BLaER1 treated with 17β-estradiol and CSF1 and Interleukin-3, amounts not matched to agents 10 nM and 100 nM (cell line): ENCODE measurements at regions not wholly inside any gene's neighbourhood (a gene's known extent, or its start where the extent isn't known, plus 50 kb on each side); places are given as distances from the start of the nearest gene placed in this dataset.

Experiments
- H3K27ac ChIP-seq, 11 experiments: shearing (Covaris generic); formaldehyde crosslinking; 2 replicates each; pipeline ENCODE4 v1.8.1; 2022
- H3K27me3 ChIP-seq, 11 experiments: shearing (Covaris generic); formaldehyde crosslinking; 2 replicates each; pipeline ENCODE4 v1.8.1; 2022
- H3K36me3 ChIP-seq, 11 experiments: shearing (Covaris generic); formaldehyde crosslinking; 2 replicates each; pipeline ENCODE4 v1.8.1; 2022
- H3K4me1 ChIP-seq, 10 experiments: shearing (Covaris generic); formaldehyde crosslinking; 2 replicates each; pipeline ENCODE4 v1.8.1; 2022
- H3K4me2 ChIP-seq, 11 experiments: shearing (Covaris generic); formaldehyde crosslinking; 2 replicates each; pipeline ENCODE4 v1.8.1; 2022
- H3K4me3 ChIP-seq, 10 experiments: shearing (Covaris generic); formaldehyde crosslinking; 2 replicates each; pipeline ENCODE4 v1.8.1; 2022
- H3K9ac ChIP-seq, 11 experiments: shearing (Covaris generic); formaldehyde crosslinking; 2 replicates each; pipeline ENCODE4 v1.8.1; 2022
- H3K9me3 ChIP-seq, 11 experiments: shearing (Covaris generic); formaldehyde crosslinking; replicated peaks in 1 of 11; 2 replicates each; pipeline ENCODE4 v1.8.1; 2022
- H4K20me1 ChIP-seq, 11 experiments: shearing (Covaris generic); formaldehyde crosslinking; 2 replicates each; pipeline ENCODE4 v1.8.1; 2022
- Cebpa-rat ChIP-seq, 11 experiments: shearing (Covaris generic); IDR thresholded peaks; 2 replicates each; pipeline ENCODE4 v1.8.1; 2022

- Histone ChIP-seq H3K4me3 (no peak overlapping the region), H3K9me3 (no peaks in the 10 kb centered on the region), H3K9ac (no peak overlapping the region), H3K36me3 (no peaks in the 10 kb centered on the region), H3K4me1 (no peaks in the 10 kb centered on the region), H3K27me3 (no peaks in the 10 kb centered on the region), H3K27ac (no peak overlapping the region), H3K4me2 (no peak overlapping the region), H4K20me1 (no peaks in the 10 kb centered on the region)
- TF ChIP-seq Cebpa-rat (IDR thresholded peaks at IDR 0.05): no peak
Observed at GRCh38 chr4:23369331-23369730, 520.5 kb downstream of the PPARGC1A start.

DNA sequence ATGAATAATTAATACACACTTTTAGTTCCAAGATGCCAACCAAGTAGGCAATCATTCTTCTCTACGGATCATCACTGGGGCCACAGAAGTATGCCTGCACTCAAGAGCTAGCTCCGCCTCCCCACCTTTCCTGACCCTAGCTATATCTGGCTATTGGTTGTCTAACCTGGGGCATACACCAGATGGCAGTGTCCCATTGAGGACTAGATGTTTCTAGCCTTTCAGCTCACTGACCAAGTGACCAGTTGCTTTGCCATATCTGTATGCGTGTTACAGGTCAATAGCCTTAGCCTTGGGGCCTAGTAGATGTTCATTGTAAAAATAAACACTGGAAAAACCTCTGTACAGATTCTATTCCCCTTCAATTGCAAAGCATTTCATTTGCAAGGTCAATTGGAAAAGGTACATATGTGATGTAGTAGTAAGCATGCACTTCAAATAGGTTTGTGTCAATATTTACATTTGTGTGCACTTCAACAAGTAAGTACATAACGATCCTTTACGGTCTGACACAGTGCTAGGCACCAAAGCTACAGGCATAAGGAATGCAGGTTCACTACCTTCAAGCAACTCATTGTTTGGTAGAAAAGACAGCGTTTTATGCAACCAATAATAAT is 521.7 kb downstream of the PPARGC1A start:
- Histone ChIP-seq H3K4me2 (no peak overlapping the region), H3K9me3 (no peaks in the 10 kb centered on the region), H3K27ac (no peak overlapping the region), H3K4me1 (no peaks in the 10 kb centered on the region), H3K27me3 (no peaks in the 10 kb centered on the region), H3K9ac (no peak overlapping the region), H3K4me3 (no peak overlapping the region), H4K20me1 (no peaks in the 10 kb centered on the region), H3K36me3 (no peaks in the 10 kb centered on the region)
- TF ChIP-seq Cebpa-rat (IDR thresholded peaks at IDR 0.05): no peak

- Histone ChIP-seq H3K9me3 (no peaks in the 10 kb centered on the region; a peak in 1 of 22 replicates), H3K9ac (no peak overlapping the region), H4K20me1 (no peaks in the 10 kb centered on the region), H3K27me3 (no peaks in the 10 kb centered on the region), H3K4me2 (no peak overlapping the region), H3K36me3 (no peaks in the 10 kb centered on the region), H3K4me1 (no peaks in the 10 kb centered on the region), H3K4me3 (no peak overlapping the region), H3K27ac (no peak overlapping the region)
- TF ChIP-seq Cebpa-rat (IDR thresholded peaks at IDR 0.05): no peak
Observed at GRCh38 chr4:23366557-23366906, 523.3 kb downstream of the PPARGC1A start.

- H4K20me1 ChIP-seq: no peaks in the 10 kb centered on the region
- H3K4me3 ChIP-seq: no peak overlapping the region
- no peak overlapping the region for H3K4me2 ChIP-seq
- H3K9me3 ChIP-seq: peaks cover 0 to 4% (median 1%) of the 10 kb centered on the region in 11 experiments; a peak in 3 of 22 replicates
- H3K27ac ChIP-seq: no peak overlapping the region
- H3K9ac ChIP-seq: no peak overlapping the region
- no peak for TF ChIP-seq Cebpa-rat (IDR thresholded peaks at IDR 0.05)
- no peaks in the 10 kb centered on the region for H3K27me3 ChIP-seq
- no peaks in the 10 kb centered on the region for H3K36me3 ChIP-seq
- no peaks in the 10 kb centered on the region for H3K4me1 ChIP-seq
Observed at GRCh38 chr4:23365871-23366556, 523.8 kb downstream of the PPARGC1A start.

DNA sequence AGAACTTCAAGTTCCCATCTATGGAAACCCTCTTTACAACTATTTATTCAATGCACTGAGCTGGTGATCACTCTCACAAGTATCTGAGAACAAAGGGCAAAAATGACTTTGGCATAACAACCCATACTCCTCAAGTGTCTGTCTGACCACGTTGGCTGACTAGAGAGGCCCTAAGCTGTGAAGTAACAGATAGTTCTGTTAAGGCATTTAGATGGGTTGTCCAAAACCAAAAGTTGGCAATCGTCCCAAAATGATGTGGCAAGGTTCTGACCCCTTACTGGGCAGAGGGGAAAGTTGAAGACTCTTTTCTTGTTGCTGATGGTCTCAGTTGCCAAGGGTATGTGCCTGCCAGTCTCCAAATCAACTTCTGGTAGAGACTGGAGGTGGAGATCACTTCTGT is 524.8 kb downstream of the PPARGC1A start:
- H3K9me3 ChIP-seq: peaks cover 0 to 14% (median 7%) of the 10 kb centered on the region in 11 experiments; a peak in 8 of 22 replicates
- no peak overlapping the region for H3K9ac ChIP-seq
- no peaks in the 10 kb centered on the region for H4K20me1 ChIP-seq
- no peaks in the 10 kb centered on the region for H3K27me3 ChIP-seq
- TF ChIP-seq Cebpa-rat (IDR thresholded peaks at IDR 0.05): no peak
- H3K4me3 ChIP-seq: no peak overlapping the region
- no peak overlapping the region for H3K27ac ChIP-seq
- no peak overlapping the region for H3K4me2 ChIP-seq
- H3K4me1 ChIP-seq: no peaks in the 10 kb centered on the region
- H3K36me3 ChIP-seq: no peaks in the 10 kb centered on the region

- Histone ChIP-seq H3K4me1 (no peaks in the 10 kb centered on the region), H3K27ac (no peak overlapping the region), H3K9me3 (peaks cover 0 to 15% (median 8%) of the 10 kb centered on the region in 11 experiments; a peak in 8 of 22 replicates), H3K4me2 (no peak overlapping the region), H3K36me3 (no peaks in the 10 kb centered on the region), H3K4me3 (no peak overlapping the region), H3K9ac (no peak overlapping the region), H4K20me1 (no peaks in the 10 kb centered on the region), H3K27me3 (no peaks in the 10 kb centered on the region)
- TF ChIP-seq Cebpa-rat (IDR thresholded peaks at IDR 0.05): no peak
Observed at GRCh38 chr4:23364167-23364566, 525.7 kb downstream of the PPARGC1A start.

GRCh38 chr4:23361453-23361852 is 528.4 kb downstream of the PPARGC1A start:
- Histone ChIP-seq H3K4me3 (no peak overlapping the region), H3K4me2 (no peak overlapping the region), H3K9me3 (peaks cover 0 to 15% (median 8%) of the 10 kb centered on the region in 11 experiments; a peak in 8 of 22 replicates), H3K9ac (no peak overlapping the region), H3K4me1 (no peaks in the 10 kb centered on the region), H3K27me3 (no peaks in the 10 kb centered on the region), H3K36me3 (no peaks in the 10 kb centered on the region), H4K20me1 (no peaks in the 10 kb centered on the region), H3K27ac (no peak overlapping the region)
- TF ChIP-seq Cebpa-rat (IDR thresholded peaks at IDR 0.05): no peak

DNA sequence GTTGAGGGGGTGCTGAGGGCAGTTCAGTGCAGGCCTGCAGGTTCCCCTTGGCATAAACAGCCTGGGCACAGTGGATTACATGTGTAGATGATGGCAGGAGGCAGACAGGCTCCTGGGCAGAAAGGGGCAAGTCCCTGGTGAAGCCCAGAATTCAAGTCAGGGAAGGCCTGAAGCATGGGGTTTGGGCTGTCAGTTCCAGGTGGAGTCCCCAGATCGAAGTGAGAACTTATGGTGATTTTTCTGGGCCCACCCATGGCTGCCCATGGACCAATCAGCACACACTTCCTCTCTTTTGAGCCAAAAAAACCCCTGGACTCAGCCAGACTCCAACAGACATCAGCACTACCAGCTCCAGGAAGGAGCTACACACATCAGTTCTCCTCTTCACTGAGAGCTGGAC is 529.1 kb downstream of the PPARGC1A start:
- Histone ChIP-seq H3K27ac (no peak overlapping the region), H3K4me3 (no peak overlapping the region), H4K20me1 (no peaks in the 10 kb centered on the region), H3K27me3 (no peaks in the 10 kb centered on the region), H3K9me3 (peaks cover 0 to 15% (median 8%) of the 10 kb centered on the region in 11 experiments; a peak in 8 of 22 replicates), H3K9ac (no peak overlapping the region), H3K36me3 (no peaks in the 10 kb centered on the region), H3K4me1 (no peaks in the 10 kb centered on the region), H3K4me2 (no peak overlapping the region)
- TF ChIP-seq Cebpa-rat (IDR thresholded peaks at IDR 0.05): no peak

- H3K4me2 ChIP-seq: no peak overlapping the region
- no peak overlapping the region for H3K4me3 ChIP-seq
- H3K27me3 ChIP-seq: no peaks in the 10 kb centered on the region
- H3K9ac ChIP-seq: no peak overlapping the region
- no peak for TF ChIP-seq Cebpa-rat (IDR thresholded peaks at IDR 0.05)
- peaks cover 0 to 3% (median 2%) of the 10 kb centered on the region in 11 experiments; a peak in 8 of 22 replicates for H3K9me3 ChIP-seq
- H4K20me1 ChIP-seq: no peaks in the 10 kb centered on the region
- no peak overlapping the region for H3K27ac ChIP-seq
- H3K36me3 ChIP-seq: no peaks in the 10 kb centered on the region
- H3K4me1 ChIP-seq: no peaks in the 10 kb centered on the region
Observed at GRCh38 chr4:23355258-23355657, 534.6 kb downstream of the PPARGC1A start.

DNA sequence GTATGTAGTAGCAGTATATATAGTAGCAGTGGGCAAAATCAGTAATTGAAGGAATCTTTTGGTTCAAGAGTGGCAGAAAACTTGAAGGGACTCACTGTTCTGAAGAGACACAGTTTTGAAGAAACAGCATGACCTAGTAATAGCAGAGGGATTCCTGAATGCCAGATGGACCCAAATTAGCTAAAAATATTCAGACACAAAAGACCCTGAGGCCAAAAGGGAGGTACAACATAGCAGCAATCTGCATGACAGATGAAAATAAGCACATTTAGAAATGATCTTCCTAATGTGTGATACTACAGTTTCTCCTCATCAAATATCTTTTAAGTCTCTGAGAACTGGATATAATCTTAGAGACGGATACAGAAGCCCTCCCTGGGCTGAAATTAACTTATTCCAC is 536.6 kb downstream of the PPARGC1A start:
- Histone ChIP-seq H3K27me3 (no peaks in the 10 kb centered on the region), H3K9me3 (no peaks in the 10 kb centered on the region), H3K36me3 (no peaks in the 10 kb centered on the region), H3K4me3 (no peak overlapping the region), H3K4me2 (no peak overlapping the region), H4K20me1 (no peaks in the 10 kb centered on the region), H3K4me1 (peaks cover 0 to 7% (median 4%) of the 10 kb centered on the region in 10 experiments; a peak in 11 of 20 replicates), H3K9ac (no peak overlapping the region), H3K27ac (no peak overlapping the region)
- no peak for TF ChIP-seq Cebpa-rat (IDR thresholded peaks at IDR 0.05)
